Activated T-cell treated with anti-CD3 and anti-CD28 coated beads, Interleukin-2, amount 50 U/mL, for 48 hours (primary cell): ENCODE measurements at regions not wholly inside any gene's neighbourhood (a gene's known extent, or its start where the extent isn't known, plus 50 kb on each side); places are given as distances from the start of the nearest gene placed in this dataset.
A peak's percentile ranks its signal among the peaks of the same experiment; 100 is the strongest.
"Not testable (repeated sequence)": the region's sequence is repeated elsewhere in the genome, so short reads cannot be mapped to it uniquely, and the experiment has no call there.

ENCODE experiments used
- DNase-seq, 2 experiments: peaks; one replicate each; pipeline ENCODE4 v3.0.0-alpha.2; 2020

DNA sequence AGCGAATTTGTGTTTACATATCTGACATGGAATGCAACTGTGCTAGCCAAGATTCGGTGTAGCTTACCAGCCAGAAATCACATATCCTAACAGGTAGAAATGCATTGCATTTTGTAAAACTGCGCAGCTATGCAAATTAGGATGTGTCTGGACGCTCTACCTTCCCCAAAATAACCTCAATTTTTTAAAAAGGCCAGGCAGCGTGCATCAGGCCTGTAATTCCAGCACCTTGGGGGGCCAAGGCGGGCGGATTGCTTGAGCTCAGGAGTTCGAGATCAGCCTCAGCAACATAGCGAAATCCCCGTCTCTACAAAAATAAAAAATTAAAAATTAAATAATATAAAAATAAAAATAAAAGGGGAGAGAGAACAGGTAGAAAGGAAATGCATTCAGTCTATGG, 305.0 kb downstream of the TYW1 start:
- no peak for DNase-seq

DNA sequence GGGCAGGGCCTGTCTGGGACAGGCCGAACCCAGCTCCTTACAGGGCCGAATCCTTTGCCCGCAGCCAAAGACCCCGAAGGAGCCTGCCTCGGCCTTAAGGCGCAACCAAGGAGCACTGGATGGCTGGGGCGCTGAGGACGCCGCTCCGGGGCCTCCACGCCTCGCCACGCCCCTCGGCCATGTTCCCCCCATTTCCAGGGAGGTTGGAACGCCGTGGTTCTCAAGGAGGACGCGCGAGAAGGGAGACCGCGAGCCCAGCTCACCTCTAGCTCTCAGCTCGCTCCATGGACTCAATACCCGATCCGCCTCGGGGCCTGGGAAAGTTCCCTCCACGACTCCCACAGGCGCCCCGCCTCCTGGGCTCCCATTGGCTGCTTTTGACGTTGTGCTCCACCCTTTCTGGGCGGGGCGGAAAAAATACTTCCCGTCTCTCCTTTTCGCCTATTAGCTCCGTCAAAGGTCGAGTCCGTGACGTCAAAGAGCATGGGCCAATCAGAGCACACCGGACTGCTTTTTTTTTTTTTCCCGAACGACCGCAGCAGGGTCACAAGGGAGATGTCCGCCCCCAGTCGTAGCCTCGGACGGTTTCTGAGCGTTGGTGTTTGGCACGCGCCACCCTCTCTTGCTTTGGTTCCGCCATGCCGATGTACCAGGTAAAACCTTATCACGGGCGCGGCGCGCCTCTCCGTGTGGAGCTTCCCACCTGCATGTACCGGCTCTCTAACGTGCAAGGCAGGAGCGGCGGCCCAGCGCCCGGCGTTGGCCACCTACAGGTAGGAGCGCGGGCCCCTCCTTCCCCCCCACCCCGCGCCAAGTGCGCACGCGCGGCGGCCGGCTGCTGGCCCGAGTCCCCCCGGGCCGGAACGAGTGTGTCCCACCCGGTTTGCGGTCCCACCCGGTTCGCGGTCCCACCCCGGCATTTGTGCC, 305.7 kb downstream of the TYW1 start:
- peak; percentile 98 to 99 for DNase-seq

DNA sequence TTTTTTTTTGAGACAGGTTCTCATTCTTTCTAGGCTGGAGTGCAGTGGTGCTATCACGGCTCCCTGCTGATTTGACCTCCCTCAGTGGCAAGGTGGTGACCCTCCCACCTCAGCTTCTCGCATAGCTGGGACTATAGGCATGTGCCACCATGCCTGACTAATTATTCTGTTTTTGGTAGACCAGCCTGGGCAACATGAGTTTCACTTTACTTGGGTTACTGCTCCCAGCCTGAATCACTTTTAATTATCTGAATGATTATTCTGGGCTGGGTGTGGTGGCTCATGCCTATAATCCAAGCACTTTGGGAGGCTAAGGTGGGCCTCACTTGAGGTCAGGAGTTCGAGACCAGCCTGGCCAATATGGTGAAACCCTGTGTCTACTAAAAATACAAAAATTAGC, 308.2 kb downstream of the TYW1 start:
- not testable (repeated sequence) for DNase-seq

DNA sequence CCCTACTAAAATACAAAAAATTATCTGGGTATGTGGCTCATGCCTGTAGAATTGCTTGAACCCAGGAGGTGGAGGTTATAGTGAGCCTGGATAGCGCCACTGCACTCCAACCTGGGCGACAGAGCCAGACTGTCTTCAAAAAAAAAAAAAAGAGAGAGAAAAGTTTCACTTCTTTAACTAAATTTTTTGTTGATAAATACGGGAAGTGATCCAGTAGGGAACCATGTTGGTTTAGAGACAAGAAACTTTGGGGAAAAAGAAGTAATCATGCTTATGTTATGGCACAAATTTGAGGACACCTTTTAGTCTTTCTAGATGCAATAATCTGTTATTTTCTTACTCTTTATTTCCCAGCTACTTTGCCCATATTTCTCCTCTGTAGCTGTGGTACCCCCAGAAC, 309.7 kb downstream of the TYW1 start:
- no peak for DNase-seq

DNA sequence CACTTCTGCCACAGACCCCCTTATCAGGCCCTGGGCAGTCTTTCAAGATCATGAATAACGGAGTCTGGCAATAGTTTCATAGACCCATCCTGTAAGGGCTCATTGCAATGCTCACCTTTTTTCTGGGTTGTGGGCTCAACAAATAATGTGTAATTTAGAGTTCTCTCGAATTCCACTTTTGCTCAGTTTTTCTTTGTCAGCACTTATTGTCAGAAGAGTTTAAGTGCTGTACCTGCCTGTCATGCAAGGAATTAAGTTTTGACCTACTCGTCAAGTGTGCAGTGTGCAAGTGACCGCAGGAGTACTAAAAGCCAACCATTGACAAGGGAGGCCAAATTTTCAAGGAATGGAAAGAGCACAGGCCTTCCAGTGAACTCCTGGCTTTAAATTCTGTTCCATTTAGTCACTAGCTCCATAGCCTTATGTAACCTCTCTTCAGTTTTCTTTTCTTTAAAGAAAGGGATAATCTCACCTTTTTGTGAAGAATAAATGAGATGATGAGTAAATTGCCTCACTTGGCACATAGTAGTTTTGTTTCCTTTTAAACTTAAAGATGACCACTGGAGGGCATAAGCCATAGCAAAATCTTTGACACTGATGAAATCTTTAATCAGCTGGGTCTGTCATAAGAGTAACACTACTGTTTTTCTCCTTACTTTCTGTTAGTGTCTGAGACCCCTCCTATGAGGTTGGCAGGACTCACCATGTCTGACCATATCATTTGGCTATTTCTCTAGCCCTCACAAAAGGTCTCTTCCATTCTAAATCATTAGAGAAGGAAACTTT, 313.3 kb downstream of the TYW1 start:
- no peak for DNase-seq

DNA sequence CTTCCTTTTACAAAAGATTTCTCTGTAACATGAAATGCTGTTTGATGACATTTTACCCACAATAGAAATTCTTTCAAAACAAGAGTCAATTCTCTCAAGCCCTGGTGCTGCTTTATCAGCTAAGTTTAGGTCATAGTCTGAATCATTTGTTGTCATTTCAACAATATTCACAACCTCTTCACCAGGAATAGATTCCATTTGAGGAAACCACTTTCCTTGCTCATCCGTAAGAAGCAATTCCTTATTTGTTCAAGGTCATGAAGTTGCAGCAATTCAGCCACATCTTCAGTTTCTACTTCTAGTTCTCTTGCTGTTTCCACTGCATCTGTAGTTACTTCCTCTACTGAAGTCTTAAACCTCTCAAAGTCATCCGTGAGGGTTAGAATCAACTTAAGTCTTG, 315.3 kb downstream of the TYW1 start:
- DNase-seq: no peak

DNA sequence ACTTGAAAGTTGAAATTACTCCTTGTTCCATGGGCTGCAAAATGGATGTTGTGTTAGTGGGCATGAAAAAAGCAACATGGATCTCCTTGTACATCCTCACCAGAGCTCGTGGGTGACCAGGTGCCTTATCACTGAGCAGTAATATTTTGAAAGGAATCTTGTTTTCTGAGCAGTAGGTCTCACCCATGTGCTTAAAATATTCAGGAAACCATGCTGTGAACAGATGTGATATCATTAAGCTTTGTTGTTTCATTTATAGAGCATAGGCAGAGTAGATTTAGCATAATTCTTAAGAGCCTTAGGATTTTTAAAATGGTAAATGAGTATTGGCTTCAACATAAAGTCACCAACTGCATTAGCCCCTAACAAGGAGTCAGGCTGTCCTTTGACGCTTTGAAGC, 316.6 kb downstream of the TYW1 start:
- no peak for DNase-seq

DNA sequence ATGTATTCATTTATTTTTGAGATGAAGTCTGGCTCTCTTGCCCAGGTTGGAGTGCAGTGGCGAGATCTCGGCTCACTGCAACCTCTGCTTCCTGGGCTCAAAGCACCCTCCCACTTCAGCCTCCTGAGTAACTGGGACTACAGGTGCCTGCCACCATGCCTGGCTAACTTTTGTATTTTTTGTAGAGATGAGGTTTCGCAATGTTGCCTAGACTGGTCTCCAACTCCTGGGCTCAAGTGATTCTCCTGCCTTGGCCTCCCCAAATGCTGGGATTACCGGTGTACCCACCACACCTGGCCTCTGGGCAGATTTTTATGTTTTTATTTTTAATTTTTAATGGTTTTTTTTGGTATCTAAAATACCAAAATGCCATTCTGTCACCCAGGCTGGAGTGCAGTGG, 320.3 kb downstream of the TYW1 start:
- not testable (repeated sequence) for DNase-seq

DNA sequence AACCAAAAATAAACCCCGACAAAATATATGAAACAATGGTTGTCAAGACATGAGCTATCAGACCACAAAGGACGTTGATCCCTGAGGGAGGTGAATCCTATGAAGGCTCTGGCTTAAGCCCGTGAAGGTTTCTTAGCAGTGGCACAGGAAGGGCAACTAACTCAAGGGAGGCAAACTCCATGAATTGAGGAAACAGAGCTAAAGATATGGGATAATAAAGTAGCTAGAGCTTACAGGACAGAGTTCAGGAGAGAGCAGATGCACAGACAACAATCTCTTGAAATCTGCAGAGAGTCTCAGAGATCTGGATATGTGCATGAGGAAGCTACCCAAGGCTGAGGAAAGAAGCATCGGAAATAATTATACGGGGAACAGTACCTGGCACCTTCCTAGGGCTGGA, 331.6 kb downstream of the TYW1 start:
- not testable (repeated sequence) for DNase-seq

DNA sequence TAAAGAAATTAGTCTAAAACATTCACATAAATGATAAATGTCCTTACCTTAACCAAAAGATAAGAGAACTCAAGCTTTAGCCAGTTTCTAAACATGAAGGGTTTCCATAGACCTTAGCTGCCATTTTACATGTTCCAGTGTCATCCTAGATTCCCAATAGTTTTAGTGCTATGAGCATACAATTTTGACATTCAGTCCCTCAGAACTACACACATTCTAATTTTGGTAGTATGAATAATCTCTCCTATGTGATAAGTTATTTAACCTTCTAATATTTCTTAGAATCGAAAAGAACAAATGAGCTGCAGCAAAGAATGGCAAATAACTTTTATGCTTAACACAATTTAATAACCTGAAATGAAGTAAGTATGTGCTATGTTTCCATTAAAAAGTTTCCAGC, 338.5 kb downstream of the TYW1 start:
- not testable (repeated sequence) for DNase-seq

DNA sequence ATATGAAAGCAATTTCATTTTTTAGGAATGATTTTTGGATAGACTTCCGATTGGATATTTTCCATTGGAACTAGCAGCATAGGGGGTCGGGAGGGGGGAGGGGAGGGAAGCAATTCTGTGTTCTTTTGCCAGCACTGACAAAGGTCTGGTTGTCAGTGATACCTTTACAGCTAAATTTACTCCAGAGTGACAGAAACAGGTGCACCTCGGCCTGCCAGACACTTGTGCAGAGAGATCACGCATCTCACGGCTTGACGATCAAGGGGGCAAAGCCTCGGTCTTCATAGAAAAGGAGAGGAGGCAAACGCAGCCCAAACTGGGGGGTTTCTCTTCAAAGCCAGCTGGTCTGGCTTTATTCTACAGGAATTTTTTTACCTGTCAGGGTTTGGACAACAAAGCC, 339.0 kb downstream of the TYW1 start:
- DNase-seq: not testable (repeated sequence)

DNA sequence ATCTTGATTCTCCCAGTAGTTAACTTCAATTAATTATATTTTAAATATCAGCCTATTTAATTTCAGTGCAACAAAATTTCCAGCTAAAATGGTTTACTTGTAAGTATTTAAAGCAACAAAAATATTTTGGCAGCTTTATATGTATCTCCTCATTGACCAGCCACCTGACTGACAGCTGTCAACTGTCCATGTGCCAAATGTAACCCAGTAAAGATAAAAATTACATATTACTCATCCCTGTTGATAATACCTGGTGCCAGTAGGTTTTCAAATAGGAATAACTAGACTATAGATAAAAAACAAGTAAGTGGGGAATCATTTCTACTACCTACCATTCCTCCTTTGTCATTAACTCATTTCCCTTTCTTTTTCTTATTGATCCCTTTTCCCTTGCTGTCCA, 341.9 kb downstream of the TYW1 start:
- DNase-seq: not testable (repeated sequence)

DNA sequence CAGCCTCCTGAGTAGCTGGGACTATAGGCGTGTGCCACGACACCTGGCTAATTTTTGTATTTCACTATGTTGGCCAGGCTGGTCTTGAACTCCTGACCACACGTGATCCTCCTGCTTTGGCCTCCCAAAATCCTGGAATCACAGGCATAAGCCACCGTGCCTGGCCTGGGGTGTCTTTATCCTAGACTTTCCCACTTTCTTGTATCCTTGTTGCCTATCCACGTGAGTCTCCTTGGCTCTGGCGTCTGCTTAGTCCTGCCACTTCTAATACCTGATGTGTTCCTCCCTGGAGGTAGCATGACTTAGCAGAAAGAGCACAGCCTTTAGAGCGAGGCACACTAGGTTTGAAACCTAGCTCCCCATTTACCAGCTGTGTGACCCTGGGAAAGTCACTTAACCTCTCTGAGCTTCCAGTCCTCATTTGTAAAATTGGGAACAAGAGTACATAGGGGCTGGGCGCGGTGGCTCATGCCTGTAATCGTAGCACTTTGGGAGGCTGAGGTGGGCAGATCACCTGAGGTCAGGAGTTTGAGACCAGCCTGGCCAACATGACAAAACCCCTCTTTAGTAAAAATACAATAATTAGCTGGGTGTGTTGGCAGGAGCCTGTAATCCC, 344.6 kb downstream of the TYW1 start:
- no peak for DNase-seq

DNA sequence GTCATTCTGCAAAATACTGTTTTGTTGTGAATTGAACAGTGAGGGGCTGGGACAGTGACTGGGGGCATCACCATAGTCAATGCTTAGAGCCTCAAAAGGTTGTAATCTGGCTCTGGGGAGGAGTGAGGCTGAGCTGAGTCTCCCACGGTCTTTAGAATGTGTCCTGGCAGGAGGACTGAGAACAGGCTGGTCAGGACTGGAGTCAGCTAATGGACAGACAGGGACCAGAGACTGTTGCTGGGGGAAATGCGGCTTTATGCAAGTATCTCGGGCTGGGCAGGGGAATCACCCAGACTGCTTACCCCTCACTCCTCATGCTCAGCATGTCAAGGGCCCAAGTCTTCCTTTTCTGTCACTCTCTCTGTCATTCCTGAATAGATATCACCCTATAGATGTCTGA, 346.5 kb downstream of the TYW1 start:
- no peak for DNase-seq

DNA sequence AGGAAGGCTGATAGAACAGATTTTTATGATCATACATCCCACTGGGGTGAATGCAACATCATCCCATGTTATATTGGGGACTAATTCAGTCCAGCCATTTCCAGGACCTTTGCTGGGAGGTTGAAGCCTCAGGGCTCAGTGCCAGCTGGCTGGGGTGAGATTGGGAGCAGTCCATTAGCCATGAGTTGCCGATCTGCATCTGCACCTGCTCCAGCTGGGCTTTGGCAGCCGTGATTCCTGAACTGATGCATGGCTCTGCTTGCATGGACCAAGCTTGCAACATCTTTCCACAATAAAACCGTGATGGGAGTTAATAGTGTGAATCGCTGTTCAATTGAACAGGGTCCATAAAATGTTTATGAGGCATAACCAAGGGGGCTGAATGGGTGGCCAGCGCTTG, 346.9 kb downstream of the TYW1 start:
- no peak for DNase-seq

DNA sequence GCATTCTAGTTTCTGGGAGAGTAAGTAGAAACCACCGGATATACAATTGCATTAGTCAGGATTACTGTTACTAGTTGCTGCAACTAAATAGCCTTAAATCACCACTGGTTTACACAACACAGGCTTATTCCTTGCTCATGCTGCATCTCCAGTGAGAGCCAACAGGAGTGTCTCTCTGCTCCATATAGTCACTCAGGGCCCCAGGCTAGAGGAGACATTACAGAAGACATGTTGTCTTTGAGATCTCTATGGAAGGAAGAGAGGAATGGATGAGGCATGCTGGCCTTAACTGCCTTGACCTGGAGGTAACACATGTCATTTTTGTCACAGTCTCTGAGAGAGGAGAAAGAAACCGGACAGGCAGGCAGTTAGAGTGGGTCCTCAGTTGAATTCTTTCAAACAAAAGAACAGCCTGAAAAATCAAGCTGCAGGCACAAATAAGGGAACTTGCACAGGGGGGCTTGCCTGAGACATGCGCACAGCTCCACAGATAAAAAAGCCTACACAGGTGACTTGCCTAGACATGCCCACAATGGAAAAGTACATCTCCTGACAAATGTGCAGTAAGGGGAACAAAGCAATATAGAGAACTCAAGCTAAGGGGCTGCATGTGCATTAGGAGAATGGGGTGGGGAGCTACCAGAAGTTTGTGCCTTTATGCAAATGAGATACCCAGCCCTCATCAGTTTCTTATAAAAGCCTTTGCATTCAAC, 348.0 kb downstream of the TYW1 start:
- DNase-seq: no peak

DNA sequence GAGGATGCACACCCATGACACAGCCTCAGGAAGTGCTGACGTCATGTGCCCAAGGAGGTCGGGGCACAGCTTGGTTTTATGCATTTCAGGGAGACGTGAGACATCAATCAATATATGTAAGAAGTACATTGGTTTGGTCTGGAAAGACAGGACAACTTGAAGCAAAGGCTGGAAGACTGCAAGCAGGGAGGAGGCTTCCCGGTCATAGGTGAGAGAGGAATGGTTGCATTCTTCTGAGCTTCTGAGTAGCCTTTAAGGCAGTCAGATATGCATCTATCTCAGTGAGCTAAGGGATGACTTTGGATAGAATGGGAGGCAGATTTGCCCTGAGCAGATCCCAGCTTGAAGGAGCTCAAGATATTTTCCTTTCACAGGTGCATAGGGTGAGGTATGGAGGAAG, 349.5 kb downstream of the TYW1 start:
- no peak for DNase-seq

DNA sequence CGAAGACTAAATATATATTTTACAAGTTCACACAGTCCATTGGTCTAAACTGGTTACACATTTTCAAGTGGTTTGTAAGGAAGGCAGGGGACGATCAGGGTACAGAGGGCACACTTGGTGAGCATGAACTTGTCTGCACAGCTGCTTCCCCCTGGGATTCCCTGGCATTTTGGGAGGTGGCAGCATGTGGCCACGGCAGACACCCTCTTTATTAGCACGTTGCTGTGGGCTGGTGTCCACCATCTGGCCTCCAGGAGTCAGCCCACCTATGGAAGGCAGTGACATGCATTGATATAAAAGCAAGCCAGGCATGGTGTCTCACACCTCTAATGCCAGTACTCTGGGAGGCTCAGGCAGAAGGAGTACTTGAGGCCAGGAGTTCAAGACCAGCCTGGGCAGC, 350.2 kb downstream of the TYW1 start:
- DNase-seq: no peak

DNA sequence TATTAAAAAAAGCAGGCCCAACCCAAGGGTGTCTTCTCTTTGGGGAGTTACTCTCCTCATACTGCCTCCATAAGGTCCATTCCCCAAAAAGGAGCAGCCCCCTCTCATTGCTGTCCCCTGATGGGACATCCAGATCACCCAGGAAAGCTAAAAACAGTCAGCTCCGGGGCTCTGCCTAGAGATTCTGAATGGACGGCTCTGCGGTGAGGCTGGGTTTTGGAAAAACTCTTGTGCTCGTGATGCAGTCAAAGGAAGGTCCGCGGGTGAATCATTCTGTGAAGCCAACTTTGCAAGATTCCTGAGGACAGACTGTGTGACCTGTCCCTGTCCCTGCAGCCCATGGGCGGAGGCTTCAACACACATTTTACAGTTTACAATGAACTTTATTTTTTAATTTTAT, 351.5 kb downstream of the TYW1 start:
- no peak for DNase-seq

DNA sequence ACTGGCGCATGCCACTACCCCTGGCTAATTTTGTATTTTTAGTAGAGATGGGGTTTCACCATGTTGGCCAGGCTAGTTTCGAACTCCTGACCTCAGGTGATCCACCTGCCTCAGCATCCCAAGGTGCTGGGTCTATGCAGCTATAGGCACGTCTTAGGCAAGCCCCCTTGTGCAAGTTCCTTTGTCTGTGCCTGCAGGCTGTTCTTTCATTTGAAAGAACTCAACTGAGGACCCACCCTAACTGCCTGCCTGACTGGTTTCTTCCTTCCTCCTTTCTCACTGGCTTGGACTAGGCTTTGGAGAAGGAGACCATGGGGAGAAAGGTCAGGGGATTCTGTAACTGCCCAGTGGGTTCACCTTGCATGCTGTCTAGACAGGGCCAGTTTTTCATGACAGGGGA, 361.0 kb downstream of the TYW1 start:
- DNase-seq: not testable (repeated sequence)

DNA sequence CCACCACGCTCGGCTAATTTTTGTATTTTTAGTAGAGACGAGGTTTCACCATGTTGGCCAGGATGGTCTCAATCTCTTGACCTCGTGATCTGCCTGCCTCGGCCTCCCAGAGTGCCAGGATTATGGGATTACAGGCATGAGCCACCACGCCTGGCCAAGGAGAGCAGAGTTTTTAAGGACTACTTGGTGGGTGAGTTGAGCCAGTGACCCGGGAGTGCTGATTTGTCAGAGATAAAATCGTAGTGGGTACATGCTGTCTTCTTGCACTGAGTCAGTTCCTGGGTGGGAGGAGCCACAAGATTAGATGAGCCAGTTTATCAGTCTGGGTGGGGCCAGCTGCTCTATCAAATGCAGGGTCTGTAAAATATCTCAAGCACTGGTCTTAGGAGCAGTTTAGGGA, 361.7 kb downstream of the TYW1 start:
- not testable (repeated sequence) for DNase-seq

DNA sequence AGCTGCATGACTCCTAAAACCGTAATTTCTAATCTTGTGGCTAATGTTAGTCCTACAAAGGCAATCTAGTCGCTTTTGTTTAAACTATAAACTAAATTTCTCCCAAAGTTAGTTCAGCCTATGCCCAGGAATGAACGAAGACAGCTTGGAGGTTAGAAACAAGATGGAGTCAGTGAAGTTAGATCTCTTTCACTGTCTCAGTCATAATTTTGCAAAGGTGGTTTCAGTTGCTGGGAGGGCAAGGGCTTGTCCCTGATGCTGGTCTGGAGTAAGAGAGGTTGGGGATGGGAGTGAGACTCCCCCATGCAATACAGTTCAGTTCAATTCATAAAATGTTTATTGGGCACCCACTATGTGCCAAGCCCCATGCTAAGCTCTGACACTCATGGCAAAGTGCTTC, 362.1 kb downstream of the TYW1 start:
- DNase-seq: not testable (repeated sequence)

DNA sequence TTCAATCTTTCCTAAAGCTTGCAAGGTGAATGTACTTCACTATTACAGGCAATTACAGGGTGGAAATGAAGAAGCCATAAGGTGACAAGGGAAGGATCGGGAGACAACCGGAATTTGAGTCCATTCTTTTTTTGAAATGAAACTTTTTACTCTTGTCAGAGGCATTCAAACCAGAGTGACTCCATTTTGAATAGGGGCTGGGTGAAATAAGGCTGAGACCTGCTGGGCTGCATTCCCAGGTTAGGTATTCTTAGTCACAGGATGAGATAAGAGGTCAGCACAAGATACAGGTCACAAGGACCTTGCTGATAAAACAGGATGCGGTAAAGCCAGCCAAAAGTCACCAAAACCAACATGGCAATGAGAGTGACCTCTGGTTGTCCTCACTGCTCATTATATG, 363.3 kb downstream of the TYW1 start:
- no peak for DNase-seq
